GM21423 (cell line): ENCODE measurements at regions not wholly inside any gene's neighbourhood (a gene's known extent, or its start where the extent isn't known, plus 50 kb on each side); places are given as distances from the start of the nearest gene placed in this dataset.
"Not testable (repeated sequence)": the region's sequence is repeated elsewhere in the genome, so short reads cannot be mapped to it uniquely, and the experiment has no call there.

Experiments used
- ATAC-seq: cut with Tn5 transposase; IDR thresholded peaks from one replicate; pipeline ENCODE4 v1.9.1; 2021; ENCODE audit warnings: mild to moderate bottlenecking, moderate library complexity; ENCODE audit not compliant: unreplicated experiment

- not testable (repeated sequence) for ATAC-seq
Measured at GRCh38 chr2:166744117-166744516, 144.2 kb upstream of the XIRP2 start.

GRCh38 chr2:166743482-166743881 is 144.8 kb upstream of the XIRP2 start:
- ATAC-seq: not testable (repeated sequence)

GRCh38 chr2:166727095-166727494 is 161.2 kb upstream of the XIRP2 start:
- ATAC-seq: peak; percentile 99

- no peak for ATAC-seq
Measured at GRCh38 chr2:166725927-166726924, 162.1 kb upstream of the XIRP2 start.

DNA sequence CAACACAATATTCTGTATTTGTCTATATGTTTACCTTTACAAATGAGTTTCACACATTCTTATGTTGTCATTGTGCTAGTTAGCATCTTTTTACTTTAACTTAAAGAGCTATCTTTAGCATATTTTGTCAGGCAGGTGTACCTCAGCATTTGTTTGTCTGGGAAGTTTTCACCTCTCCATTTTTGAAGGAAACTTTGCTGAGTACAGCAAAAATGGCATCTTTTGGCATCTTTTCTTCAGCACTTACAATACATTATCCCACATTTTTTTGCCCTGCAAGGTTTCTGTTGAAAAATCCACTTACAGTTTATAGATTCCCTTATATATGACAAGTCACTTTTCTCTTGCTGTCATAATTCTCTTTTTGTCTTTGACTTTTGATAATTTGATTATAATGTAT is 171.3 kb upstream of the XIRP2 start:
- ATAC-seq: no peak

GRCh38 chr2:166700079-166700478 is 188.2 kb upstream of the XIRP2 start:
- no peak for ATAC-seq

DNA sequence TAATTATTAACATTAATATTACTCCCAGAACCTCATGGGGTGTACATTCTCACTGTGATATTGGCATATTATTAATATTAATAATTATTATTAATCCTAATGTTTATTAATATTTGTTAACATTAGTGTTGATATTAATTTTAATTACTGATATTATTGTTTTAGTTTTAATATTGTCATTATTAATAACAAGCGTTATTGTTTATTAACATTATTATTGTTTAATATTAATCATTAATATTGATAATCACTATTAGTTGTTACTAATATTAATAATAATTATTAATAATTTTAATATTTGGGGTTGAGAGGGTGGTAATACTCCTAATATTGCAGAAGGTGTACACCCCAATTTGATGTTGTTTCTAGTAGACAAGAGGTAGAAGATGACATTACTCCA is 193.1 kb upstream of the XIRP2 start:
- ATAC-seq: no peak

GRCh38 chr2:166686057-166686456 is 192.0 kb upstream of the SCN7A start:
- not testable (repeated sequence) for ATAC-seq

- no peak for ATAC-seq
Measured at GRCh38 chr2:166677996-166678395, 183.9 kb upstream of the SCN7A start.

GRCh38 chr2:166676716-166677115 is 182.7 kb upstream of the SCN7A start:
- ATAC-seq: no peak

GRCh38 chr2:166675553-166675952 is 181.5 kb upstream of the SCN7A start:
- ATAC-seq: no peak

DNA sequence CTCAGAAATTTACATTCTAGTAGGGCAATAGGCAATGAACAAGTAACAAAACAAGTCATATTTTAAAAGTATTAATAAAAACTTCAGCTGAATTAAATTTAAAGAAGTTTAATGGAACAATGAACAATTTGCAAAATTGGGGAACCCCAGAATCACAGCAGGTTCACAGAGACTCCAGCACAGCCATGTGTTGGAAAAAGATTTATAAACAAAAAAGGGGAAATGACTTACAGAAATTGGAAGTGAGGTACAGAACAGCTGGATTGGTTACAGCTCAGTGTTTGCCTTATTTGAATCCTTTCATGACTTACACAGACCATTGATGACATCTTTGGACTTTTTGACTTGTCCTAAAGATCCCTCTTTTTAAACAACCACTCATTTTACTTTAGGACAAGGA is 179.9 kb upstream of the SCN7A start:
- ATAC-seq: no peak

DNA sequence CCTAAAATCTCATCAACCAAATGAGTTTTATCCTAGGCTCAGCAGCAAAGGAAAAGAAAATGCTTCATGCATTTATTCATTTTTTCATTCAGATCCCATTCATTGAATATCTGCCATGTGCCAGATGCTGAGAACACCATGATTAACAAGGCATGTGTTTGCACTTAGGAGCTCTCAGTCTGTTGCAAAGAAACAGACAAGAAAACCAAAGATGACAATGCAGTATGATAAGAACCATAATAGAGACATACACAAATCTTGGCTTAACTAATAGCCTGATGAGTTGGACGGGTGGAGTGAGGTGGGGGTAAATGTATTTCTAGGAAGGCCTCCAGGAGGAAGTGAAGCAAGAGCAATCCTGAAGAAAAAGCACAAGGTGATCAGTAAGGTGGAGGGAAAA is 177.8 kb upstream of the SCN7A start:
- no peak for ATAC-seq

GRCh38 chr2:166671235-166671634 is 177.2 kb upstream of the SCN7A start:
- no peak for ATAC-seq

DNA sequence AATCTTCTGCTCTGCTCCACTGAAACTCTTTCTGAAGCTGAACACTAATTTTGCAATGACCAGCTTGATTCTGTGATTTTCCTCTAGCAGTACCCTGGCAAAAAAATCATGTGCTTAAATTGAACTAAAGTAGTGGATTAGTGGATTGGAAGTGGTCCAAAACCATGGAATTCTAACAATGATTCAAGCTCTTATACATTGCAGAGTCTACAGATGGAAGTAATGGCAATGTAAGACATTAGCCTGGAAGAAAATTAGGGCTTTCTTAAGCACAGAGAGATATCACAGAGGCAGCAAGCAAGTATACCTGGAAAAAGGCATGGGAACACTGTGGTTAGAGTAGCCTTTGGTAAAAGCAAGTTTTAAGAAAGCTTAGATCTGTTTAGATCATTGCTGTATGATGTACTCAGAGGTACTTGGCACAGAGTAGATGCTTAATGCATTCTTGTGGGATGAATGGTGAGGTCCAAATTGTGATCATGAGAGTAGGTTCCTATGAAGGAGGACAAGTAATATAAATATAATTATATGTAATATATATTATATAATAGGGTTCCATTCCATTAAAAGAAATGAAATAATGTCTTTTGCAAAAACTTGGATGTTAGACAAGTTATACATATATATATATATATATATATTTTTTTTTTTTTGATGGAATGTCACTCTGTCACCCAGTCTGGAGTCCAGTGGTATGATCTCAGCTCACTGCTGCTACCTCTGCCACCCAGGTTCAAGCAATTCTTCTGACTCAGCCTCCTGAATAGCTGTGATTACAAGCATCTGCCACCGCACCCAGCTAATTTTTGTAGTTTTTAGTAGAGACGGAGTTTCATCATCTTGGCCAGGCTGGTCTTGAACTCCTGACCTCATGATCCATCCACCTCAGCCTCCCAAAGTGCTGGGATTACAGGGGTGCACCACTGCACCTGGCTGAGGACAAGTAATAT is 172.2 kb upstream of the SCN7A start:
- no peak for ATAC-seq

- no peak for ATAC-seq
Measured at GRCh38 chr2:166661824-166662223, 167.8 kb upstream of the SCN7A start.

- no peak for ATAC-seq
Measured at GRCh38 chr2:166661391-166661790, 167.3 kb upstream of the SCN7A start.

DNA sequence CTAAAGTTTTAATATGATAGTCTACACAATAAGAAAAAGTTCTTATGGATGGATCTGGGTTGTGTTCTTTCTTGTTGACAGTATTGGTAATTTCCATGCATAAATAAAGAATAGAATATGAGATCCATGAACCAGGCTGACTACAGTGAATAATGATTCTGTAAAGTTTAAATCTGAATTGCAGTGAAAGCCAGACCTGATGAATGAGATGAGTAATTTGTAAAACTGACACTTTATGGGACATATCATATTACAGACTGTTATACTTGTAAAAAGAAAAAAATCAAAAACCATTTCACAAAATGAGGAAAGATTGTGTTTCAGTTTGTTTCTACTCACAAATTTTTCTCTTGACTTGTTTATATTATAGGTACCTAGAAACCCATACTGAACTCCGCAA is 164.9 kb upstream of the SCN7A start:
- no peak for ATAC-seq

- no peak for ATAC-seq
Measured at GRCh38 chr2:166653185-166653813, 159.2 kb upstream of the SCN7A start.

DNA sequence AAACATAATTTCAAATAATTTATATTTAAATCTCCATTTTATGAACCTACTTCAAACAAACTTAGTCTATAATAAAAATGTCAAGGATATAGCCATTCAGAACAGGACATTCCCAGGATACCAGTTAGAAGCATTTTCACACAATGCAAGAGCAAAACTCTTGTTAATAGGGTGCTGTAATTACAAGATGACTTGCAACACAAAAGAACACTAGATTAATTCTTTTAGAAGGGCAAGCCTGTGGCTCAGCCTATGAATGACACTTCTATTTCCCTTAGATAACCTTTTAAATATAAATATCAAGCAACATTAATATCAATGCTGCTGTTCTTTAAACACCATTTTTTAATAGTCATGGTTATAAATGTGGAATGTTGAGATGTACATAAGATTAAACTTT is 157.9 kb upstream of the SCN7A start:
- no peak for ATAC-seq

DNA sequence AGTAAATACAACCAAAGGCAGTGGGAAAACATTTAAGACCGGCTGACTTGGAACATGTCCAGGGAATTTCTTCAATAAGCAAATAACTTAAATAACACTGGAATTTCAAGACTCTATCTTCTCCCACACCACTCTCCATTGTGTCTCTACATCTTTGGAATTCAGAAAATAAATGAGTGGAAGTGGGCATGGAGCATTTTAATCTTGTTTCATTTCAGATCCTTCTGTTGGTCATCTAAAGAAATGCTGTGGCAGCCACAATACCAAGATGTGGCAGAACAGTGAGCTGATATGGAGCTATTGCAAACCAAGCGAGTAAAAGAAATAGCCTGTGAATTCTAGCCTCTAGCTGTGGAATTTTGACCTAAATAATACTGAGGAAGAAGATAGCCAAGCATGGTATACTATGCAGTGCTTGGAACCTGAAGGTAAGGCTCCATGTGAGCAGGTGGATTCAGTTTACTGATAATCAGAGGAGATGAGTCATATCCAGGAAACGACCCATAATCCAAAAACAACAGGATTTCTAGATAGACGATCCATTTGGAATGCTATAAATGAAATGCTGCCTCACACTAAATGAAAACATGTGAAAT is 157.1 kb upstream of the SCN7A start:
- ATAC-seq: no peak
